Small intestine (tissue), 7 donors: ENCODE measurements at regions not wholly inside any gene's neighbourhood (a gene's known extent, or its start where the extent isn't known, plus 50 kb on each side); places are given as distances from the start of the nearest gene placed in this dataset.

Experiments used
- DNase-seq, 2 donors: peaks; one replicate each; pipeline versions ENCODE4 v3.0.0 to v3.0.0-alpha.2; 2013
- FAIRE-seq: peaks from 2 replicates; lab custom pipeline; 2012; peaks lifted over from hg19 to GRCh38; lab: Jason Lieb, UNC
- H3K27ac ChIP-seq, 3 donors: one replicate each; pipeline ENCODE4 v1.5.1; 2013; ENCODE audit warnings: low read length in 2 of 3, mild to moderate bottlenecking in 2 of 3, control low read depth in 1 of 3, inconsistent platforms in 1 of 3, low read depth in 1 of 3, moderate library complexity in 1 of 3
- H3K27me3 ChIP-seq, 3 donors: one replicate each; pipeline ENCODE4 v1.6.1; 2013; ENCODE audit warnings: low read length in 3 of 3, inconsistent platforms in 1 of 3; ENCODE audit not compliant: control insufficient read depth in 3 of 3, insufficient read depth in 3 of 3
- H3K36me3 ChIP-seq, 3 donors: one replicate each; pipeline ENCODE4 v1.6.1; 2013; ENCODE audit warnings: low read length in 3 of 3, inconsistent platforms in 1 of 3, low read depth in 1 of 3, mild to moderate bottlenecking in 1 of 3, moderate library complexity in 1 of 3; ENCODE audit not compliant: control insufficient read depth in 3 of 3, insufficient read depth in 2 of 3
- H3K4me1 ChIP-seq, 3 donors: one replicate each; pipeline ENCODE4 v1.6.1; 2013; ENCODE audit warnings: low read length in 2 of 3, inconsistent platforms in 1 of 3, low read depth in 1 of 3, mild to moderate bottlenecking in 1 of 3, moderate library complexity in 1 of 3; ENCODE audit not compliant: control insufficient read depth in 3 of 3, insufficient read depth in 2 of 3
- H3K4me3 ChIP-seq, 3 donors: one replicate each; pipeline ENCODE4 v1.5.1; 2013; ENCODE audit warnings: low read length in 3 of 3, control low read depth in 1 of 3, inconsistent platforms in 1 of 3, low read depth in 1 of 3, mild to moderate bottlenecking in 1 of 3, moderate library complexity in 1 of 3
- H3K9me3 ChIP-seq, 2 donors: one replicate each; pipeline ENCODE4 v1.6.1; 2013; ENCODE audit warnings: low read depth in 1 of 2, low read length in 1 of 2; ENCODE audit not compliant: control insufficient read depth in 2 of 2, insufficient read depth in 1 of 2
- WGBS, 3 donors: extraction: QIAGEN DNeasy Blood & Tissue Kit; methylation state at CpG; one replicate each; pipeline ENCODE4 v1.1.7; 2013; 5-methylcytosine and 5-hydroxymethylcytosine counted together
- donor health status: healthy with polysubstance abuse.
- donor health status: control.
- donor health status: control.
- donor health status: Bipolar disorder and iron deficiency.
- donor health status: healthy.

DNA sequence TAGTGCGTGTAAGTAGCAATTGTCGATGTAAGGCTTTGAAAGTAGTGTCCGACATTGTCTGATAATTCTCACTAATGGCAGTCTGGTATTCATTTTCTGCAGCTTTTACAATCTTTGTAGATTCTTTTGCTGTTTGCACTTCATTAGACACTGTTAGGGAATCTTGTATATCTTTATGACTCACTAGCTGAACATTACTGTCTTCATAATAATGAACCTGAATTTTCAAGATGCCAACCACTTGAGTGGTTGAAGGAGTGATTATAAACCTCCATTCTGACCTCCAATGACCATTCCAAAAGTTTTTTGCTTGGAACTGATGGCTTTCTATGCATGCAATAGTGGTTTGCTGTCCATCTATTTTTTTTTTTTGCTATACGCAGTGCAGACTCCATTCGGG lies 76.4 kb upstream of the MFGE8 start:
- no peaks in the 10 kb centered on the region for H3K36me3 ChIP-seq
- peaks cover 0 to 2% (median 0%) of the 10 kb centered on the region in 3 donors for H3K27me3 ChIP-seq
- H3K9me3 ChIP-seq, result no peaks in the 10 kb centered on the region
- FAIRE-seq (no peak), DNase-seq (no peak)
- no peaks in the 10 kb centered on the region for H3K4me1 ChIP-seq
- H3K27ac ChIP-seq, result no peak overlapping the region
- no peak overlapping the region for H3K4me3 ChIP-seq
- 85 to 89% (median 87%) methylated on average over 5 of the region's 5 CpGs for WGBS, 3 donors

DNA sequence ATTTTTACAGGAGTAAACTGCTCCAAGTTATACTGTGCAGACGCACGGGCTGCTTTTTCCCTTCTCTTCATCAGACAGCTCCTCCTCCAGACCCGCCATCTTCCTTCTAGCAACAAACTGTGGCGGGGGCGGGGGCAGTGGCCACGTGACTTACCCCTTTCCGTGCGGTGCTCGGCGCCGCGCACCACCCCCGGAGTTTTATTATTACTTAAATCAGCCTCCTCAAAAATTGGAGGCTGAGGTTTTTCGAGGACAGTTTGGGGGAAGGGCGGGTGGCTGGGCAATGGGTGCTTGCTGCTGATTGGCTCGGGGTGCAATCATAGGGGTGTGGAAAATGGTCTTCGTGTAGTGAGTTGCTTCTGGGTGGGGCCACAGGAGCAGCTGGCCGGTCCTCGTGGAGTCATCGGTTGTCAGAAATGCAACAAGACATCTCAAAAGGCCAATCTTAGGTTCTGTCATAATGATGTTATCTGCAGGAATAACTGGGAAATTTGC lies 77.1 kb upstream of the MFGE8 start:
- DNase-seq (no peak), FAIRE-seq (no peak)
- Histone ChIP-seq H3K4me3 (no peak overlapping the region), H3K27me3 (peaks cover 0 to 2% (median 0%) of the 10 kb centered on the region in 3 donors), H3K36me3 (no peaks in the 10 kb centered on the region), H3K9me3 (no peaks in the 10 kb centered on the region), H3K4me1 (no peaks in the 10 kb centered on the region), H3K27ac (no peak overlapping the region)
- 87 to 88% (median 87%) methylated on average over 20 of the region's 20 CpGs for WGBS, 3 donors

DNA sequence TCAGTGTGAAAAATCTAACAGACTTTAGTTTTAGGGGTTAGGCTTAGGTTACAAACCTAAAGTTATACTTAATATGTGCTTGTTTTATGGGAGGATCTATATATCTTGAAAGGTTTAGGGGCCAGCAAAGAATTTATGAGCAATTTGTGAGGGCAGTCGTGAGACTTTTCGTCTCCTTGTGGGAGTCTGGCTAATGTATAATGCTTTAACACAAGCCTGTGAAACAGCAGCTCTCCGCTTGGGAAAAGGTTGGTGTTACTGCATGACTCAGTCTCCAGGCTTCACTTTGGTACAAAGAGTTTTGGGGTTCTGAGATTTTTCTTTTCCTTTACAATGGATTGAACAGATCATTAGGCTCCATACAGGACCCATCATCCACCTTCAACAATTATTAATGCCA lies 79.0 kb upstream of the MFGE8 start:
- Histone ChIP-seq H3K27ac (no peak overlapping the region), H3K27me3 (no peaks in the 10 kb centered on the region), H3K4me3 (no peak overlapping the region), H3K9me3 (no peaks in the 10 kb centered on the region), H3K36me3 (no peaks in the 10 kb centered on the region), H3K4me1 (no peaks in the 10 kb centered on the region)
- DNase-seq (no peak), FAIRE-seq (no peak)
- 84 to 91% (median 89%) methylated on average over 3 of the region's 3 CpGs for WGBS, 3 donors

DNA sequence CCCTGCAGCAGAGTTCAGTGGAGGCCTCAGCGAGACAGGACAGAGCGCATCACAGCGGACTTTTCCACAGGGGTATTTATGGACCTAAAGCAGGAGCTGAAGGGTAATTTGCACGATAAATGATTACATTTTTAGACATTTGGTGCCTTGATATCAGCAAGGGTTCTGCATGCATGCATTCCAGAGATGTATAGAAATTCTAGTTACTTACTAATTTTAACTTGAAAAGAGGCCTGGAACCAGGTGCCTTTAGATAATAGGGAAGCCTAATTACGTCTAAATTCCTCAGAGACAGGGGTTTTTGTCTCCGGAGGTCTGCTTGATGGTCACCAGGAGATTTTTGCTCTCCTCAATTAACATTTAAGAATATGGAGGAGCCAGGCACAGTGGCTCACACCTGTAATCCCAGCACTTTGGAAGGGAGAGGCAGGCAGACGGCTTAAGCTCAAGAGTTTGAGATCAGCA lies 79.8 kb upstream of the MFGE8 start:
- H3K27me3 ChIP-seq, result no peaks in the 10 kb centered on the region
- DNase-seq (no peak), FAIRE-seq (no peak)
- WGBS, 3 donors, result 83 to 87% (median 86%) methylated on average over 7 of the region's 7 CpGs
- H3K4me3 ChIP-seq, result no peak overlapping the region
- no peak overlapping the region for H3K27ac ChIP-seq
- no peaks in the 10 kb centered on the region for H3K4me1 ChIP-seq
- H3K9me3 ChIP-seq, result no peaks in the 10 kb centered on the region
- H3K36me3 ChIP-seq, result no peaks in the 10 kb centered on the region

DNA sequence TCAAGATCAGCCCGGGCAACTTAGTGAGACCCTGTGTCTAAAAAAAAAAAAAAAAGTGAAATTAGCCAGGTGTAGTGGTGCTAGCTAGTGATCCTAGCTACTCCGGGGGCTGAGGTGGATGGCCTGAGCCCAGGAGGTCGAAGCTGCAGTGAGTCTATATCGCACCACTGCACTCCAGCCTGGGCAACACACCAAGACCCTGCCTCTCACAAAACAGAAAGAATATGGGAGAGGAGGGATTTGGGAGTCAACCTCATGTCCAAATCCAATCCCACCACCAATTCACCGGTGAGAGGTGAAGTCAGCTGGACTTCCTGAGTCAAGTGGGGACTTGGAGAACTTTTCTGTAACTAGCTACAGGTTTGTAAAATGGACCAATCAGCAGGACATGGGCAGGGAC lies 80.5 kb upstream of the MFGE8 start:
- Histone ChIP-seq H3K27ac (no peak overlapping the region), H3K4me1 (no peaks in the 10 kb centered on the region), H3K36me3 (no peaks in the 10 kb centered on the region), H3K9me3 (no peaks in the 10 kb centered on the region), H3K27me3 (no peaks in the 10 kb centered on the region), H3K4me3 (no peak overlapping the region)
- DNase-seq (no peak), FAIRE-seq (no peak)
- 85 to 89% (median 87%) methylated on average over 5 of the region's 5 CpGs for WGBS, 3 donors

DNA sequence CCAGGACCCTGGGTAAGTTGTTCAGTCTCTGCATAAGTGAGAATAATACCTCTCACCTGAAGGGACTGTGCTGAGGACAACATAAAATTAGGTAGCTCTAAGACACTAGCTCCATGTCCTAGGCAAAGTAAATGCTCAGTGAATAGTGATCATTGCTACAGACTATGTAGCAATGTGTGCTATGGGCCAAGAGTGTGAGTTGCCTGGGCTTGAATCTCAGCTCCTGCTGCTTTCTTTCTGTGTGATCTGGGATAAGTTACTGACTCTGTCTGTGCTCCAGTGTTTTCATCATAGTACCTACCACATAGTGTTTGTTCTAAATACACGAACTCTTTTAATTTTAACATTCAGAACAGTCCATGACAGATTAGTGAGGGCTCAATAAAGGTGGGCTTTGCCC lies 81.1 kb upstream of the MFGE8 start:
- H3K9me3 ChIP-seq, result no peaks in the 10 kb centered on the region
- no peaks in the 10 kb centered on the region for H3K36me3 ChIP-seq
- no peak overlapping the region for H3K4me3 ChIP-seq
- WGBS, 3 donors, result 65 to 84% (median 81%) methylated on average over 1 of the region's 1 CpG
- H3K27ac ChIP-seq, result no peak overlapping the region
- DNase-seq, result no peak
- no peaks in the 10 kb centered on the region for H3K27me3 ChIP-seq
- no peaks in the 10 kb centered on the region for H3K4me1 ChIP-seq
- FAIRE-seq, result no peak

DNA sequence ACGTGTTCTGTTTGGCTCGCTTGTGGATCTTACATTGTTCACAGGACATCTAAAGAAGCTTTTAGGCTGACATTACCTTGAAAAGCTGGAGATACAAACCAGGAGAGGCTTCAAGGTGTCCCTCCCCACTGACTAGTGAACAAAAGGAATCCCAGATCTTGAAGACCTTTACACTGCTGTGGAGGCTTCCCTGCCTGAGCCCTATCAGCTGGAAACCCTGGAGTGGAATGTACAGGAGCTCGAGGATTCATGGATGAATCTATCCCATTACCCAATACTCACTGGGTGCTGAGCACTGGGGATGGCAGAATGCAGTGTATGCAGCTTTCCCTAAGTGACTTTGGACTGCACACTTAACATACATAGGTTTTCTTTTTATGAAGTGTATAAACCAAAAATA lies 82.3 kb upstream of the MFGE8 start:
- no peak overlapping the region for H3K27ac ChIP-seq
- no peak for FAIRE-seq
- WGBS, 3 donors, result 35 to 45% (median 40%) methylated on average over 3 of the region's 3 CpGs
- no peaks in the 10 kb centered on the region for H3K4me1 ChIP-seq
- no peaks in the 10 kb centered on the region for H3K27me3 ChIP-seq
- no peaks in the 10 kb centered on the region for H3K36me3 ChIP-seq
- H3K4me3 ChIP-seq, result no peak overlapping the region
- H3K9me3 ChIP-seq, result no peaks in the 10 kb centered on the region
- DNase-seq, result peak in 1 of 2 donors; percentile 56

DNA sequence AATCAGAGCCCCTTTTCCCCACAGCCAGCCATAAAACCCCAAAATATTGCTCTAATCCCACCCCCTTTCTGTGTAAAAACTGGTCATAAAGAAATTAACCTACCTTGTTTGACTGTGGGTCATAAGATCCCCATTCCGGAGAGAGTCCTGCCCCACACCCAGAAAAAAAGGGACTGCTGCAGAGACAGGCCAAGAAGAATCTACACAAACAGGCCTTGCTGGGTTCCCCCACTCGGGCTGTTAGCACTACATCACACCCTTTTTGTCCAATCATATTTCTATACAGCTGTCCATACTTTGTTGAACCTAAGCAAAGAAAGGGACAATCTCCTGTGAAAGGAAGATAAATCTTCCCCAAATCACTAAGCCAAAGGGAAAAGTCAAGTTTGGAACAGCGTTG lies 84.4 kb upstream of the MFGE8 start:
- WGBS, 3 donors, result 68 to 80% (median 77%) methylated on average over 3 of the region's 3 CpGs
- no peaks in the 10 kb centered on the region for H3K27me3 ChIP-seq
- DNase-seq (no peak), FAIRE-seq (no peak)
- H3K36me3 ChIP-seq, result no peaks in the 10 kb centered on the region
- H3K27ac ChIP-seq, result no peak overlapping the region
- no peaks in the 10 kb centered on the region for H3K4me1 ChIP-seq
- H3K4me3 ChIP-seq, result no peak overlapping the region
- no peaks in the 10 kb centered on the region for H3K9me3 ChIP-seq

DNA sequence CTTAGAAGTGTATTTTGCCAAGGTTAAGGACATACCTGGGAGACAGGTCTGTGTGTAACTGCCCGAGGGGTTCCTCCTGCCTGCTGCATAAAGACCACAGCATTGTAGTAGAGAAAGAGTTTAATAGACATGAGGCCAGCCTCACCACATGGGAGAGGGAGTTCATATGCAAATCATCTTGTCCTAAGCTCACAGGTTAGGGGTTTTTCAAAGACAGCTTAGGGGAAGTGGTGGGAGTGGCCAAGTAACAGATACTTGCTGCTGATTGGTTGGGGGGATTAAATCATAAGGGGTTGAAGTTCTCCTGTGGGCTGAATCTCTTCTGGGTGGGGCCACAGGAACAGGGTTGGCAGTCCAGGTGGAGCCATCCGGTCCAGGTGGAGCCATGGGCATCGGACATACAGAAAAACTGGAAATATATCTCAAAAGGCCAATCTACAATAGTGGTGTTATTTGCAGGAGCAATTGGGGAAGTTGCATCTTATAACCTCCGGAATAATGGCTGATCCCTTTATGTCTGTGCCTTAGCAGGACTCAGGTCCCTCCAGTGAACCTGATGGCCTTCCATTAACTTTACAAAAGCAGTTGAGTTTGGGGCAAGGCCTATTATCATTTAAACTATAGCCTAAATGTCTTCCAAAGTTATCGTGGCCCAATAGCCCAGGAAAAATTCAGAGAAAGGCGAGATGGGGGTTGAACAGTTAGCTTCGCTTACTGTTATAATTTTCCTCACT lies 86.0 kb upstream of the MFGE8 start:
- DNase-seq (no peak), FAIRE-seq (no peak)
- no peak overlapping the region for H3K4me3 ChIP-seq
- WGBS, 3 donors, result 75 to 81% (median 79%) methylated on average over 7 of the region's 7 CpGs
- no peaks in the 10 kb centered on the region for H3K9me3 ChIP-seq
- H3K27ac ChIP-seq, result no peak overlapping the region
- H3K4me1 ChIP-seq, result no peaks in the 10 kb centered on the region
- no peaks in the 10 kb centered on the region for H3K36me3 ChIP-seq
- no peaks in the 10 kb centered on the region for H3K27me3 ChIP-seq
